NCI-H2196 treated with DMSO at 0.1 percent for 48 hours (cell line): ENCODE measurements at regions not wholly inside any gene's neighbourhood (a gene's known extent, or its start where the extent isn't known, plus 50 kb on each side); places are given as distances from the start of the nearest gene placed in this dataset.

ENCODE experiments used
- DNase-seq: peaks from one replicate; lab custom pipeline; 2025; ENCODE audit not compliant: unreplicated experiment; lab: John Stamatoyannopoulos, UW

- no peak for DNase-seq
These were observed 122.5 kb downstream of the TMEM174 start for GRCh38 chr5:73295447-73295846.

- DNase-seq = no peak
These were observed 119.9 kb downstream of the TMEM174 start for GRCh38 chr5:73292816-73293459.

- DNase-seq = no peak
These were observed 118.9 kb downstream of the TMEM174 start for GRCh38 chr5:73291873-73292272.

- DNase-seq = no peak
These were observed 117.2 kb downstream of the TMEM174 start for GRCh38 chr5:73290242-73290641.

- no peak for DNase-seq
These were observed 116.1 kb downstream of the TMEM174 start for GRCh38 chr5:73288803-73289720.

GRCh38 chr5:73286896-73287295 lies 113.9 kb downstream of the TMEM174 start:
- DNase-seq = no peak

- no peak for DNase-seq
These were observed 112.0 kb downstream of the TMEM174 start for GRCh38 chr5:73284985-73285384.

- DNase-seq = no peak
These were observed 111.3 kb downstream of the TMEM174 start for GRCh38 chr5:73284220-73284795.

- DNase-seq = no peak
These were observed 109.9 kb downstream of the TMEM174 start for GRCh38 chr5:73282923-73283322.

- no peak for DNase-seq
These were observed 109.4 kb downstream of the TMEM174 start for GRCh38 chr5:73282383-73282782.

GRCh38 chr5:73280821-73281746 lies 108.1 kb downstream of the TMEM174 start:
- DNase-seq = peak; percentile 30

- DNase-seq = no peak
These were observed 107.4 kb downstream of the TMEM174 start for GRCh38 chr5:73280386-73280785.

GRCh38 chr5:73279805-73280204 lies 106.8 kb downstream of the TMEM174 start:
- DNase-seq = no peak

GRCh38 chr5:73278693-73279092 lies 105.7 kb downstream of the TMEM174 start:
- no peak for DNase-seq

GRCh38 chr5:73274881-73275663 lies 102.1 kb downstream of the TMEM174 start:
- peak; percentile 44 for DNase-seq

- no peak for DNase-seq
These were observed 101.1 kb downstream of the TMEM174 start for GRCh38 chr5:73274121-73274520.

GRCh38 chr5:73273379-73274050 lies 100.5 kb downstream of the TMEM174 start:
- no peak for DNase-seq

GRCh38 chr5:73272351-73272750 lies 99.4 kb downstream of the TMEM174 start:
- no peak for DNase-seq

GRCh38 chr5:73268826-73269225 lies 95.8 kb downstream of the TMEM174 start:
- no peak for DNase-seq
